Neural cell (in vitro differentiated cells): ENCODE measurements at regions not wholly inside any gene's neighbourhood (a gene's known extent, or its start where the extent isn't known, plus 50 kb on each side); places are given as distances from the start of the nearest gene placed in this dataset.
"Not testable (repeated sequence)": the region's sequence is repeated elsewhere in the genome, so short reads cannot be mapped to it uniquely, and the experiment has no call there.

Experiments used
- EP300 ChIP-seq: fragments of 450-650 bp; conservative IDR thresholded peaks from 2 replicates; pipeline ENCODE4 v1.6.1; 2014; ENCODE audit warnings: antibody characterized with exemption, mild to moderate bottlenecking, moderate library complexity; ENCODE audit not compliant: poor library complexity, severe bottlenecking
- EZH2 ChIP-seq: fragments of 200-600, 300-800 bp; shearing (Covaris generic), sonication (generic); IDR thresholded peaks from 2 replicates; pipeline ENCODE4 v1.6.1; 2014; ENCODE audit warnings: antibody characterized with exemption, low read length, borderline replicate concordance, mild to moderate bottlenecking; ENCODE audit not compliant: insufficient read depth, poor library complexity, severe bottlenecking
- MXI1 ChIP-seq: fragments of 450-650 bp; conservative IDR thresholded peaks from 2 replicates; pipeline ENCODE4 v1.6.1; 2014; ENCODE audit warnings: antibody characterized with exemption, mild to moderate bottlenecking; ENCODE audit not compliant: poor library complexity, severe bottlenecking
- POLR2AphosphoS5 ChIP-seq: IDR thresholded peaks from 2 replicates; pipeline ENCODE4 v1.6.1; 2012
- RAD21 ChIP-seq: fragments of 450-650 bp; conservative IDR thresholded peaks from 2 replicates; pipeline ENCODE4 v1.6.1; 2014; ENCODE audit warnings: antibody characterized with exemption, mild to moderate bottlenecking, moderate library complexity
- TAF1 ChIP-seq: IDR thresholded peaks from 2 replicates; pipeline ENCODE4 v1.6.1; 2012; ENCODE audit warnings: low read depth
- TF ChIP-seq, protein P1 (sequence below): fragments of 450-650 bp; IDR thresholded peaks from 2 replicates; pipeline ENCODE4 v1.5.1; 2014; ENCODE audit warnings: antibody characterized with exemption, mild to moderate bottlenecking, moderate library complexity; ENCODE audit not compliant: poor library complexity, severe bottlenecking
- TF ChIP-seq, protein P2 (sequence below): IDR thresholded peaks from 2 replicates; pipeline ENCODE4 v1.6.1; 2012; ENCODE audit warnings: borderline replicate concordance

DNA sequence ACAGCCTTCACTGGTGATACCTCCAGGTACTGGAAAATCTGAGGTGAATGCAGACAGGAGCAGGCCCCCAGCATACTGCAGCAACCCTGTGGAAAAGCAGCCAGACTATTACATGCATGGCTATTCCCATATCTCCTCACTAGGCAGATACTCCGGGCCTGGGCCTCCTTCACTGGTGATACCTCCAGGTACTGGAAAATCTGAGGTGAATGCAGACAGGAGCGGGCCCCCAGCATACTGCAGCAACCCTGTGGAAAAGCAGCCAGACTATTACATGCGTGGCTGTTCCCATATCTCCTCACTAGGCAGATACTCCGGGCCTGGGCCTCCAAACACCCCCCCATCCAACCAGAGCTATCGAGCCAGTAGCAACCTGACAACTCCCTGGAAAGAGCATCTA lies 724.2 kb downstream of the KLHL13 start:
- TF ChIP-seq, protein P1, sequence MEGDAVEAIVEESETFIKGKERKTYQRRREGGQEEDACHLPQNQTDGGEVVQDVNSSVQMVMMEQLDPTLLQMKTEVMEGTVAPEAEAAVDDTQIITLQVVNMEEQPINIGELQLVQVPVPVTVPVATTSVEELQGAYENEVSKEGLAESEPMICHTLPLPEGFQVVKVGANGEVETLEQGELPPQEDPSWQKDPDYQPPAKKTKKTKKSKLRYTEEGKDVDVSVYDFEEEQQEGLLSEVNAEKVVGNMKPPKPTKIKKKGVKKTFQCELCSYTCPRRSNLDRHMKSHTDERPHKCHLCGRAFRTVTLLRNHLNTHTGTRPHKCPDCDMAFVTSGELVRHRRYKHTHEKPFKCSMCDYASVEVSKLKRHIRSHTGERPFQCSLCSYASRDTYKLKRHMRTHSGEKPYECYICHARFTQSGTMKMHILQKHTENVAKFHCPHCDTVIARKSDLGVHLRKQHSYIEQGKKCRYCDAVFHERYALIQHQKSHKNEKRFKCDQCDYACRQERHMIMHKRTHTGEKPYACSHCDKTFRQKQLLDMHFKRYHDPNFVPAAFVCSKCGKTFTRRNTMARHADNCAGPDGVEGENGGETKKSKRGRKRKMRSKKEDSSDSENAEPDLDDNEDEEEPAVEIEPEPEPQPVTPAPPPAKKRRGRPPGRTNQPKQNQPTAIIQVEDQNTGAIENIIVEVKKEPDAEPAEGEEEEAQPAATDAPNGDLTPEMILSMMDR = not testable (repeated sequence)
- TF ChIP-seq EZH2, POLR2AphosphoS5, MXI1, EP300, RAD21, TAF1: not testable (repeated sequence)
- TF ChIP-seq, protein P2, sequence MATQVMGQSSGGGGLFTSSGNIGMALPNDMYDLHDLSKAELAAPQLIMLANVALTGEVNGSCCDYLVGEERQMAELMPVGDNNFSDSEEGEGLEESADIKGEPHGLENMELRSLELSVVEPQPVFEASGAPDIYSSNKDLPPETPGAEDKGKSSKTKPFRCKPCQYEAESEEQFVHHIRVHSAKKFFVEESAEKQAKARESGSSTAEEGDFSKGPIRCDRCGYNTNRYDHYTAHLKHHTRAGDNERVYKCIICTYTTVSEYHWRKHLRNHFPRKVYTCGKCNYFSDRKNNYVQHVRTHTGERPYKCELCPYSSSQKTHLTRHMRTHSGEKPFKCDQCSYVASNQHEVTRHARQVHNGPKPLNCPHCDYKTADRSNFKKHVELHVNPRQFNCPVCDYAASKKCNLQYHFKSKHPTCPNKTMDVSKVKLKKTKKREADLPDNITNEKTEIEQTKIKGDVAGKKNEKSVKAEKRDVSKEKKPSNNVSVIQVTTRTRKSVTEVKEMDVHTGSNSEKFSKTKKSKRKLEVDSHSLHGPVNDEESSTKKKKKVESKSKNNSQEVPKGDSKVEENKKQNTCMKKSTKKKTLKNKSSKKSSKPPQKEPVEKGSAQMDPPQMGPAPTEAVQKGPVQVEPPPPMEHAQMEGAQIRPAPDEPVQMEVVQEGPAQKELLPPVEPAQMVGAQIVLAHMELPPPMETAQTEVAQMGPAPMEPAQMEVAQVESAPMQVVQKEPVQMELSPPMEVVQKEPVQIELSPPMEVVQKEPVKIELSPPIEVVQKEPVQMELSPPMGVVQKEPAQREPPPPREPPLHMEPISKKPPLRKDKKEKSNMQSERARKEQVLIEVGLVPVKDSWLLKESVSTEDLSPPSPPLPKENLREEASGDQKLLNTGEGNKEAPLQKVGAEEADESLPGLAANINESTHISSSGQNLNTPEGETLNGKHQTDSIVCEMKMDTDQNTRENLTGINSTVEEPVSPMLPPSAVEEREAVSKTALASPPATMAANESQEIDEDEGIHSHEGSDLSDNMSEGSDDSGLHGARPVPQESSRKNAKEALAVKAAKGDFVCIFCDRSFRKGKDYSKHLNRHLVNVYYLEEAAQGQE = not testable (repeated sequence)
